Vagina (tissue), 2 donors: ENCODE measurements at regions not wholly inside any gene's neighbourhood (a gene's known extent, or its start where the extent isn't known, plus 50 kb on each side); places are given as distances from the start of the nearest gene placed in this dataset.
"Not testable (repeated sequence)": the region's sequence is repeated elsewhere in the genome, so short reads cannot be mapped to it uniquely, and the experiment has no call there.

ENCODE experiments used
- DNase-seq, 2 donors: peaks; one replicate each; pipeline ENCODE4 v3.0.0-alpha.2; 2017; ENCODE audit errors: extremely low spot score in 2 of 2
- H3K27ac ChIP-seq: fragments of 200-600 bp; sonication (generic); one replicate; pipeline ENCODE4 v1.5.1; 2019
- H3K27me3 ChIP-seq: fragments of 200-600 bp; sonication (generic); one replicate; pipeline ENCODE4 v1.5.1; 2019
- H3K36me3 ChIP-seq, 2 donors: fragments of 200-600 bp; sonication (generic); one replicate each; pipeline ENCODE4 v1.5.1; 2017 to 2019
- H3K4me1 ChIP-seq: fragments of 200-600 bp; sonication (generic); one replicate; pipeline ENCODE4 v1.5.1; 2019
- H3K4me3 ChIP-seq, 2 donors: fragments of 200-600 bp; sonication (generic); 1 replicate in 1 of 2; 2 replicates in 1 of 2; pipeline ENCODE4 v1.5.1; 2016 to 2019
- H3K9me3 ChIP-seq: fragments of 200-600 bp; sonication (generic); one replicate; pipeline ENCODE4 v1.5.1; 2019
- CTCF ChIP-seq, 3 experiments: fragments of 450-650 bp in 2 of 3; fragments of 200-600 bp in 1 of 3; sonication (generic) in 1 of 3; IDR thresholded peaks; one replicate each; pipeline ENCODE4 v1.5.1; 2017 to 2019; ENCODE audit warnings: antibody characterized with exemption in 3 of 3, mild to moderate bottlenecking in 2 of 3, moderate library complexity in 2 of 3
- POLR2A ChIP-seq, 2 donors: fragments of 450-650 bp; IDR thresholded peaks; one replicate each; pipeline ENCODE4 v1.6.1; 2017; ENCODE audit warnings: antibody characterized with exemption in 2 of 2, mild to moderate bottlenecking in 2 of 2, moderate library complexity in 2 of 2
- POLR2AphosphoS5 ChIP-seq, 2 donors: sonication (generic); formaldehyde crosslinking; IDR thresholded peaks; one replicate each; pipeline ENCODE4 v1.9.0; 2017; ENCODE audit warnings: antibody characterized with exemption in 2 of 2, mild to moderate bottlenecking in 2 of 2, low read depth in 1 of 2; ENCODE audit not compliant: insufficient read depth in 1 of 2
- intact Hi-C: fragments of 100-400 bp; cut with DNase I; formaldehyde crosslinking; loops from one replicate; pipeline ENCODE4 v1.15.1; 2023

GRCh38 chr12:78269620-78270019 is 438.9 kb downstream of the NAV3 start:
- Histone ChIP-seq H3K27me3 (no peaks in the 10 kb centered on the region), H3K36me3 (no peaks in the 10 kb centered on the region), H3K4me3 (no peak overlapping the region), H3K27ac (no peak overlapping the region), H3K4me1 (no peaks in the 10 kb centered on the region), H3K9me3 (no peaks in the 10 kb centered on the region)
- no peak for DNase-seq
- intact Hi-C loops = no loop called here
- no peak for TF ChIP-seq CTCF (IDR thresholded peaks at IDR 0.05)

- intact Hi-C loops = no loop called here
- Histone ChIP-seq H3K9me3 (no peaks in the 10 kb centered on the region), H3K4me3 (no peak overlapping the region), H3K27ac (no peak overlapping the region), H3K27me3 (no peaks in the 10 kb centered on the region), H3K36me3 (no peaks in the 10 kb centered on the region), H3K4me1 (no peaks in the 10 kb centered on the region)
- DNase-seq = no peak
- TF ChIP-seq POLR2AphosphoS5 (IDR thresholded peaks at IDR 0.05; ENCODE audit: insufficient read depth in 1 of 2, low read depth in 1 of 2) (no peak), CTCF (IDR thresholded peaks at IDR 0.05) (no peak), POLR2A (IDR thresholded peaks at IDR 0.05) (no peak)
Measured at GRCh38 chr12:78271546-78271945, 440.9 kb downstream of the NAV3 start.

- intact Hi-C loops = no loop called here
- Histone ChIP-seq H3K9me3 (no peaks in the 10 kb centered on the region), H3K27ac (no peak overlapping the region), H3K4me1 (no peaks in the 10 kb centered on the region), H3K4me3 (no peak overlapping the region), H3K36me3 (no peaks in the 10 kb centered on the region), H3K27me3 (no peaks in the 10 kb centered on the region)
- DNase-seq = no peak
- no peak for TF ChIP-seq POLR2A (IDR thresholded peaks at IDR 0.05)
- no peak for TF ChIP-seq POLR2AphosphoS5 (IDR thresholded peaks at IDR 0.05; ENCODE audit: insufficient read depth in 1 of 2, low read depth in 1 of 2)
- no peak for TF ChIP-seq CTCF (IDR thresholded peaks at IDR 0.05)
Measured at GRCh38 chr12:78275886-78276285, 445.2 kb downstream of the NAV3 start.

GRCh38 chr12:78278706-78279190 is 448.1 kb downstream of the NAV3 start:
- H3K27ac ChIP-seq = no peak overlapping the region
- no peaks in the 10 kb centered on the region for H3K4me1 ChIP-seq
- no peaks in the 10 kb centered on the region for H3K9me3 ChIP-seq
- no peak for TF ChIP-seq POLR2AphosphoS5 (IDR thresholded peaks at IDR 0.05; ENCODE audit: insufficient read depth in 1 of 2, low read depth in 1 of 2)
- TF ChIP-seq CTCF (IDR thresholded peaks at IDR 0.05) = no peak
- TF ChIP-seq POLR2A (IDR thresholded peaks at IDR 0.05) = no peak
- intact Hi-C loops = no loop called here
- H3K36me3 ChIP-seq = no peaks in the 10 kb centered on the region
- no peaks in the 10 kb centered on the region for H3K27me3 ChIP-seq
- H3K4me3 ChIP-seq = no peak overlapping the region
- no peak for DNase-seq

GRCh38 chr12:78279567-78279966 is 448.9 kb downstream of the NAV3 start:
- intact Hi-C loops = no loop called here
- DNase-seq = no peak
- Histone ChIP-seq H3K27ac (no peak overlapping the region), H3K27me3 (no peaks in the 10 kb centered on the region), H3K36me3 (no peaks in the 10 kb centered on the region), H3K4me3 (no peak overlapping the region), H3K4me1 (no peaks in the 10 kb centered on the region), H3K9me3 (no peaks in the 10 kb centered on the region)
- TF ChIP-seq CTCF (IDR thresholded peaks at IDR 0.05) (no peak), POLR2A (IDR thresholded peaks at IDR 0.05) (no peak), POLR2AphosphoS5 (IDR thresholded peaks at IDR 0.05; ENCODE audit: insufficient read depth in 1 of 2, low read depth in 1 of 2) (no peak)

- H3K36me3 ChIP-seq, H3K4me3 ChIP-seq, DNase-seq, H3K9me3 ChIP-seq, intact Hi-C loops, H3K4me1 ChIP-seq, H3K27ac ChIP-seq, H3K27me3 ChIP-seq: not testable (repeated sequence)
Measured at GRCh38 chr12:78281102-78281501, 450.4 kb downstream of the NAV3 start.
